CD4-positive, alpha-beta T cell treated with Interleukin-6 at 100 ng/mL for 8 hours (primary cell): ENCODE measurements at regions not wholly inside any gene's neighbourhood (a gene's known extent, or its start where the extent isn't known, plus 50 kb on each side); places are given as distances from the start of the nearest gene placed in this dataset.
"Not testable (repeated sequence)": the region's sequence is repeated elsewhere in the genome, so short reads cannot be mapped to it uniquely, and the experiment has no call there.

Experiments used
- DNase-seq: peaks from one replicate; pipeline ENCODE4 v3.0.0-alpha.2; 2020; ENCODE audit warnings: mixed read lengths, low spot score

DNA sequence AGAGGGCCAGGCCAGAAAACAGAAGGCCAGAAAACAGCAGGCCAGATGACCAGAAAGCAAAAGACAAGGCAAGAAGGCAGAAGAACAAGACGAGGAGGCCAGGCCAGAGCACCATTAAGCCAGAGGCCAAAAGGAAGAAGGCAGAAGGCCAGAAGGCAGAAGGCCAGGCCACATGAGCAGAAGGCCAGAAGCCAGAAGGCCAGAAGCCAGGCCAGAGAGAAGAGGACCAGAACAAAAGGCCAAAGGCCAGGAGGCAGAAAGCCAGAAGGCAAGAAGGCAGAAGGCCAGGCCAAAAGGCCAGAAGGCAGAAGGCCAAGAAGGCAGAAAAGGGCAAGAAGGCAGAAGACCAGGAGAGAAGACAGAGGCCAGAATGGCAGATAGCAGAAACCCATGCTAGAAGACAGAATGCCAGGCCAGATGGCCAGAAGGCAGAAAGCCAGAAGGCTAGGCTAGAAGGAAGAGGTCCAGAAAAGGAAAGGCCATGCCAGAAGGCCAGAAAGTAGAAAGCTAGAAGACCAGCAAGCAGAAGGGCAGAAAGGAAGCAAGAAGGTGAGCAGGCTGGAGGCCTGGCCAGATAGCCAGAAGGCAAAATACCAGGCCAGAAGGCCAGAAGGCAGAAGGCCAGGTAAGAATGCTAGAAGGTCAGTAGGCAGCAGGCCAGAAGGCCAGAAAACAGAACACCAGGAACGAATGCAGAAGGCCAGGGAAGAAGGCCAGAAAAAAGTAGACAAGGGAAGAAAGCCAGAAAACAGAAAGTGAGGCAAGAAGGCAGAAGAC is 187.6 kb downstream of the TUBA3C start:
- no peak for DNase-seq

DNA sequence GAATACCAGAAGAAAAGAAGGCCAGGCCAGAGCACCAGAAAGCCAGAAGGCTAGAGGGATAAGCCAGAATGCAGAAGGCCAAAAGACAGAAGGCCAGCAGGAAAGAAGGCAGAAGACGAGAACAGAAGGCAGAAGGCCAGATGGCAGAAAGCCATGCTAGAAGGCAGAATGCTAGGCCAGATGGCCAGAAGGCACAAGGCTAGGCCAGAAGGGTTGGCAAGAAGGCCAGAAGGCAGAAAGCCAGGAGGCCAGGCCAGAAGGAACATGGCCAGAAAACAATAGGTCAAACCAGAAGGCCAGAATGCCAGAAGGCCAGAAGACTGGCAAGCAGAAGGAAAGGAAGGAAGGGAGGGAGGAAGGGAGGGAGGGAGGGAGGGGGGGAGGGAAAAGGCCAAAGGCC is 188.8 kb downstream of the TUBA3C start:
- DNase-seq = no peak

DNA sequence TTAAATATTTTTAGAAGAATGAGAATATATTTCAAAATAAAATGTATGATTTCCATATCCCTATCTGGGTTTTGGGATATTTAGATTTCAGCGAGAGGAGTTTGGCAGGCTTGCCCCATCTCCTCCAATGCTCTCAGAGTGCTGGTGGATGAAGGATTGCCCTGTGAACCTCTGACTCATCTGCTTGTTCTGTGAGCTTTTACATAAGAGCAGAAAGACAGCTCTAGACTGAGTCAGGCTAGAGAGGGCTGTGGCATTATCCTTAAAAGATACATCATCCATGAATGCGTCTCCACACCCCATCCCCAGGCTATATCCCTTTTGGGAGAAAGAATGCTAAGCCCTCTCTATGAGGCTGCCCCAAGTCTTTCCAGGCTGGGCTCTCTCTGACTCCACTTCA is 190.6 kb downstream of the TUBA3C start:
- DNase-seq = no peak

DNA sequence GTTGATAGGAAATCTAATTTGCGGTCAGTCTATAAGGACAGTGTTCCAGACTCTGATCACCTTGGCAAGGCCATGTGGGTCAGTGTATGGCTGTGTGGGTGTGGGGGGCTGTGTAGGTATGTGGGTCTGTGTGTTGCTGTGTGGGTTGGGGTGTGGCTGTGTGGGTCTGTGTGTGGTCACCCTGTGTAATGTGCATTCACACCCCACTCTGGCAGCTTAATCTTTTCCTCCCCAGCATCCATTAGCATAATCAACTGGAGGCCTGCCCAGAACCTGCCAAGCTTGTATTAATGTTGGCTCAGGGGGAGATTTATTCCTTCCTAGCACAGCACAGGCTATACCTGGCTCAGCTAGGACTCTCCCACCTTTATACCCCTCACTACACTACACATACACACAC is 203.2 kb downstream of the TUBA3C start:
- DNase-seq = no peak

DNA sequence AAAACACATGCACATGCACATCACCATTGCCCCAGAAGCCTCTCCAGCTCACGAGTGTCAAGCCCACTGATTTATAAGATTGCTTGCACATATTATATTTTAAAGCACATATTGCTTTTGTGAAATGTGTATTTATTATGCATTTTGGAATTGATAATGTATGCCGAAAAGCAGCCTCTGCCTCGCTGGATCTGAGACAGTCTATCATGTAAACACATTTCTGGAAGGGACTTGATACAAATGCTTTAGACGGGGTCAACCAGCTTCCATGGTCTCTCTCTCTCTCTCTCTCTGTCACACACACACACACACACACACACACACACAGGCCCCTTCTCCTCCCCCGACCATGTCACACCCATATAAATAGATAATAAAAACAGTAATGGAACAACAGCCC is 203.8 kb downstream of the TUBA3C start:
- no peak for DNase-seq

DNA sequence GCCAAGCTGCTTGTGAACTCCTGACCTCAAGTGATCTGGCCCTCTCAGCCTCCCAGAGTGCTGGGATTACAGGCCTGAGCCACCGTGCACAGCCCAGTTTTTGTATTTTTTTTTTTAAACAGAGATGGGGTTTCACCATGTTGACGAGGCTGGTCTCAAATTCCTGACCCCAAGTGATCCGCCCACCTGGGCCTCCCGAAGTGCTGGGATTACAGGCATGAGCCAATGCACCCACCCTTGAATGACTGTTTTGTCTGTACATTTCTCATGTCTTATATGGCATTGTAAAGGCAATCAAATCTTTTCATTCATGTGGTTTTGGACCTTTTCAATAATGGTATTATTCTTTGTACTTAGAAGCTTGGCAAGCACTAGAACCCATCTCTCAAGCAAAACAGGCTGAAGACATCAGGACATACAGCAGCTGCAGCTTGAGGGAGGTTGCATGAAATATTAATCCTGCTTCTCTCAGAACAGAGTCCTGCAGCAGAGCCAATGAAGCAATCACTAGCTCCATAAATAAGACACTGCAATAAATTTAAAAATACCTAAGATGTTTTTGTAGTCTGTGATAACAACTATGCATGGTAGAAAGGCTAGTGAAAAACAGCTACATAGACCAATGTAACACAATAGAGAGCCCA is 209.9 kb downstream of the TUBA3C start:
- no peak for DNase-seq

DNA sequence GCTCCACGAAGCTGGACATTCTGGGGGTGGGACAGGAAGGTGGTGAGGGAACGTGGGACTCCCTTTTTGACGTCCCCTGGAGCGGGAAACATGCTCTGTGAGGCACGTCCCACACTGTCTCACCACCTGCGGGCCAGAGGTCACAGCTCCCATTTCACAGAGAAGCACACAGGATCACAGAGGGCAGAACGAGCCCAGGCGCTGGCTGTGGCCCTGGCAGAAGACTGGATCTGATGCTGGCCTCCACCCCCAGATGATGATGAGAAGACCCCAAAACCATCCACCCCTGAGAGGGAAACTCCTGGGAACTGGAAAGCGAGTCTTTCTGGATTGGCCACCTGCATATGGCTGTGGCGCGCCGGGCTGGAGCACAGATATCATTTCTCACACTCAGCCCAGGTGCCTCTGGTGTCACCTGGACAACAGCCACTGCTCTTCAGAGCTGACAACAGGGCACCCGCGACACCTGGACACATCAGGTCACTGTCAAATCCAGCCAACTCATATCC is 216.2 kb downstream of the TUBA3C start:
- DNase-seq = no peak

DNA sequence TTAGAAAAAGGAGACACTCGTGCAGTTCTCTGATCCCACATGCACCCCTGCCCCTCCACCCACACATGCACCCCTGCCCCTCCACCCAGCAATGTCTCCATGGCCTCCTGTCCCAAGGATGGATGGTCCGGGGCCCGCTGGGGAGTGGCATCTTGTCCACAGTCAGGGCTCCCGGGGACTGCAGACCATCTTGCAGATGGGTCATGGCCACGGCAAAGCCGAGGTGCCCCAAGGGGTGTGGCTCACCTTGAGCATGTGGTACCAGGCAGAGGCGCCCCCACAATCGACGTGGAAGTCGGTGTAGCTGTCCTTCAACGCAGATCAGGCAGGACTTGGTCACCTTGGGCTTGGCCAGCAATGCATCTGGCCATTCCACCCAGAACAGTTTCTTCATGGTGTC is 216.7 kb downstream of the TUBA3C start:
- no peak for DNase-seq

DNA sequence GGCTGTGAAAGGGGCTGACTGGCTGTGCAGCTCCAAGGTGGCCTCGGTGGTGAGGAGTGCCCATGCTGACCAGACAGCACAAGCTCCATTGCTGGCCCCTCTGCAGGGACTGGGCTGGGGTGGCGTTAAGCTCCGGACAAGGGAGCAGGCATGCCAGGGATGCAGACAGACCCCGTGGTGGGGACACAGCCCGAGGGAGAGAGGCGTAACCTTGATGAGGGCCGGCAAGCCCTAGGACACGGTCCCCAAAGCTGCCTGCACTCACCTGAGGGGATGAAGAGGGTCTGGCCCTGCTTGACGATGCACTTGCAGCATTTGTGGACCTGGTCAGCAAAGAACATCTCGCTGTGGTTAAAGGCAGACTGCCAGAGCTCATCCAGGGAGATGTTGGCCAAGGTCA is 217.9 kb downstream of the TUBA3C start:
- not testable (repeated sequence) for DNase-seq

DNA sequence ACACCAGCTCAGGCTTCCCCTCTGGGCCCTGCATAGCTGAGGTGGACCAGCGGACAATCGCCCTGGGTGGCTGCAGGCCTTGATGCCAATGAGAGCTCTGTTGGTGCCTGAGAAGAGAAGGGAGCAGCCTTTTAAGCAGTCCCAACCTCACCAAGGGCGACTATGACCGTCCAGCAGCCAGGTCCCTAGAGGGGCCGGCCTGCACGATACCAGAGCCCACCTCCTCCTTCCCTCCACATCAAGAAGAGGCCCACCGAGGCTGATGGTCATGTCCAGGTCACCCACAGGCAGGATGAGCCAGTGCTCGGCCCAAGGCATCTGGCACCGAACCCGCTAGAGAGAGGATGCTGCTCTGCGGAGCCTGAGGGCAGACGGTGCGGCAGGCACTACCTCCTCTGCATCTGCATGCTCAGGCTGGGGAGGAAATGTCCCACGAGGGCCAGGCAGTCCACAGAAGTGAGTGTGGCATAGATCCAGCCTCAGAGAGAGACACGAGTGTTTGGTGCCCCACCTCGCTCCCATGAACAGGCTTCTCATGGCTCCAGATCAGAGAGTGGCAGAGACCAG is 219.4 kb downstream of the TUBA3C start:
- no peak for DNase-seq

DNA sequence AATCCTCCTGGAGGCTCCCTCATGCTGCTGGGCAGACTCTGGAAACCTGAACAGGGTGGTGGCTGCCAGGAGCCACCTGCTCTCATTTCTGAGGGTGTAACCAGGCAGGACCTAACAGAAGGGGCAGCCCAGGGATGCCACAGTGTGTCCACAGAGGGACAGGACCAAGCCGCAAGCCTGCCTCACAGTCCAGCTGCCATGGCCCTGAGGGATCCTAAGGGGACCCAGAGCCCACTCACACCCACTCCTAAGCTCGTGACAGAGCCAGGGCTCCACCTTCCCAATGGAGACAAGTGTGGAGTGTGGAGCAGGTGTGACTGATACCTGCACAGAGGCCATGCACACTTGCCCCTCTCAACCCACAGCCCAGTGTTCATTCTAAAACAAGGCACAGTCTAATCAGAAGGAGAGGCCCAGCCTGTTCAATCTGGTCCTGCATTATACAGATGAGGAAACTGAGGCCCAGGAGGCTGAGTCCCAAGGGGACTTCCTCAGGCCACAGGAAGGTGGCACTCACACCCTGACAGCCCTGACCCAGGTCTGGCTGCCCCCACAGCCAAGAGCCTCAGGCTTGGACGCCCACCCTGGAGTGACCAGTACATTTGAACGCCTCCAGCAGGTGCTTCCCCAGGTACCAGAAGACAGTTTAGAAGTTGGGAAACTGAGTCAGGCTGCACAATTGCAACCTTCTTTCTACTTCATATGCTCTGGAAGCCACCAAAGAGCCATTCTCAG is 220.1 kb downstream of the TUBA3C start:
- DNase-seq = no peak

DNA sequence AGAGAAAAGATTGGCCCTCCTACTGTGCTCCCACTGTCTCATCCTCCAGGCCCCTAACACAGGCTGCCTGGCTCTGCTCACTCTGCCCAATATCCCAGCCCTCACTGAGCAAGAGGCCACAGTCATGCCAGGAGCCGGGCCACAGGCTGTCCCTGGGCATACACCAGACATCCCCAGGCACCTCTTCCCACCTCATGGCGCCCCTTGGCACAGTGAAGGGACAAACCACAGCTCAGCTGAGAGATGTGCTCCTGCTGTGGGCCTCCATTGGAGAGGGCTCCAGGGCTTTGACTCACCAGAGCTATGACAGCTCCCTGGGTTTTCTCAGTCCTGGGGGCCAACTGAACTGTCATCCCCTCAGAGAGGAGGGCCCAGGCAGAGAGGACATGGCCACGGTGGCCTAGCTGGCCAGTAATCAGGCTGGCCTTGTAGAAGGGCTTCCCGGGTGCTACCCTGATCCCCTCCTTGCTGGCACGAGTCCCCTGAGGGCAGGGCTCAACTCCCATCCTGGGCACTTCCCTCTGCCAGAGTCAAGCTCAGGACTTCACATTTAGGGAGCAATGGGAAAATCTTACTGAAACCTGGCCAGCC is 220.9 kb downstream of the TUBA3C start:
- no peak for DNase-seq

DNA sequence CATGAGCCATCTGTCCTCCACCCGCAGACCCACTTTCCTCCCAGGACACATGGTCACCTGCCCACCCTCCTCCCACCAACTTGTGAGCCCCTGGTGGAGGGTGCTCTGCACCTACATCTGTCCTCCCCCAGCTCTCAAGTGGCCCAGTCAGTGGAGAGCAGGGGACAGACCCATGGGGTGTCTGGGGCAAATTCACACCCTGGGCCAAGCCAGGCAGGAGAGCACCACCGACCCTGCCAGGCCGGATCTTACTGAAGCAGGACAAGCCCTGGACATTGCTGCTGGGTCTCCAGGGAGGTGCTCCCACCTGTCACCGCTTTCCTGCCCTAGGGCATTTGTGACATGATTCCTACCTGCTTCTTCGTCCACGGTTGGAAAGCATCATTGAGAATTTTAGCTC is 221.6 kb downstream of the TUBA3C start:
- no peak for DNase-seq

DNA sequence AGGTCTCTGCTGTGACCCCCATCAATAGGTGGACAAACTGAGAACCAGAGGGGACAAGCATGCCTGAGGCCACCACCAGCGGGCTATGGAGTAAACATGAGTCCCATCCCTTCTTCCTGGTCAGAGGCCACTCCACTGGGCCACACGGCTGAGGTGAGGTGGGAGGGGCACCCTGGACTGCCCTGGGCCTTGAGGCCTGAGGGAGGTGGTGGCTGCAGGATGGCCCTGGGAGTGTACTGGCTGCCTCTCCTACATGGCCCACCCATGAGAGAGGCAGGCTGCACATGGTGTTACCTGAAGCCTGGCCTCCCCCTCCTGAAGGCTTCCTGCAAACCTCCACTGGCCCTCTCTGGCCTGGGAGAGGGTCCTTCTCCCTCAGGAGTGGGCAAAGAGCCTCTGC is 222.4 kb downstream of the TUBA3C start:
- no peak for DNase-seq

DNA sequence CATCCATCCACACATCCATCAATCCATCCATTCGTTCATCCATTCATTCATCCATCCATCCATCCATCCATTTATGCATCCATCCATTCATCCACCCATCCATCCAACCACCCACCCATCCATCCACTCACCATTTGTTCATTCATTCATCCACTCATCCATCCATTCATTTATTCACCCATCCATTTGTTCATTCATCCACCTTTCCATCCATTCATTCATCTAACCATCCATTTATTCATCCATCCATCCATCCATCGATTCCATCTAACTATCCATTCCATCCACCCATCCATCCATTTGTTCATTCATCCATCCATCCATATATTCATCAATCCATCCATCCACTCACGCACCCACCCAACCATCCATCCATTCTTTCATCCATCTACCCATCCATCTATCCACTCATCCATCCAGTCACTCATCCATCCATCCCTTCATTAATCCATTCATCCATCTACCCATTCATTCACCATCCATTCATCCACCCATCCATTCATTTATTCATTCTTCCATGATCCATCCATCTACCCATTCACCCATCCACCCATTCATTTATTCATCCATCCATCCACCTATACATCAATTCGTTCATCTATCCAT is 225.0 kb downstream of the TUBA3C start:
- no peak for DNase-seq

DNA sequence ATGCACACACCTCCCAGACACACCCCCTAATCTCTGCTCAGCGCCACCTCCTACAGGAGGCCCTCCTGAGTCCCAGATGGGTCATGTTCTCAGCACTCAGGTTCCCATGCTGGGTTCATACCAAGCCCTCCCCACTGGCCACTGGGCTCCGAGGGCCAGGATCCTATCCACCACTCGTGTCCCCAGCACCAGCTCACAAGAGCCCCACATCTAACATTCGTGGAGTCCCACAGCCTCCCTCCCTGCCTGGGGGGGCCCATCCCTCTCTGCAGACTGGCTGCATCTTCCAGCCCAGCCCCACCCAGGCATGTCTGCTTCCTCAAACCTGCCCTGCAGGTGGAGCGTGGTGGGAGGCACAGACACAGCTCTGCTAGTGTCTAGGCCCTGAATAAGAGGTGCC is 227.4 kb downstream of the TUBA3C start:
- no peak for DNase-seq

DNA sequence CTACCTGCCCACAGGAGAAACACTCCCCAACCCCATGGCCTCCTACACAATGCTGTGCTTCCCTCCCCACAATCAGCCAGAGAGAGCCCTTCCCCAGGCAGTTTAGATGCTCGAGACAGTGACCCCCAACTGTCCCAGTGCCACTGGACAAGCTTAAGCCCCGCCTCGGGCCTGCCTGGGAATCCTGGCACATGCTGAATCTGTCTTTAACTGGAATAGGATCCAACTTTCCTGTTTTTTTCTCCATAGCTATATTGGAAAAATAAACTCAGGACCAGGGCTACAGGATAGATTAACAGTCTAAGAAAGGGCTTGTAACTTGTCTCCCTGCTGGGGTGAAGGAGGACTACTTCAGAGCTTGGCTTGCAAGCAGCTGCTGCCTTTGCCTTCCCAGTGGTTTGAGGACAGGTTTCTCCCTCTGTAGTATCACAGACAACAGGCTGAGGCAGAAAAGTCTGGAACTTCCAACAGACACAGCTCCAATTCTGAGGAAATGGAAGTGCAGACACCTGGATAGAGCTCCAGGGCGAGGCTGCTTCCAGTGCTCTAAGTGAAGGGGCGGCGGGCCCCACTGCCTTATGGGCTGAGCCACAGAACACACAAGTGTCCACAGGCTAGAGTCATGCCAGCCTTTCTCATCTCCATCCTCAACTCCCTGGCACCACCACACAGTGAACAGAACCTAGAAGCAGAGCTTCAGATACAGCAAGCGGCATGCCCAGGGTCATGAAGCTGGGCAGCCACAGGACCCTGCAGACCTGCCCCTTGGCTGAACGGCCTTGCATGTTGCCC is 228.3 kb downstream of the TUBA3C start:
- no peak for DNase-seq

DNA sequence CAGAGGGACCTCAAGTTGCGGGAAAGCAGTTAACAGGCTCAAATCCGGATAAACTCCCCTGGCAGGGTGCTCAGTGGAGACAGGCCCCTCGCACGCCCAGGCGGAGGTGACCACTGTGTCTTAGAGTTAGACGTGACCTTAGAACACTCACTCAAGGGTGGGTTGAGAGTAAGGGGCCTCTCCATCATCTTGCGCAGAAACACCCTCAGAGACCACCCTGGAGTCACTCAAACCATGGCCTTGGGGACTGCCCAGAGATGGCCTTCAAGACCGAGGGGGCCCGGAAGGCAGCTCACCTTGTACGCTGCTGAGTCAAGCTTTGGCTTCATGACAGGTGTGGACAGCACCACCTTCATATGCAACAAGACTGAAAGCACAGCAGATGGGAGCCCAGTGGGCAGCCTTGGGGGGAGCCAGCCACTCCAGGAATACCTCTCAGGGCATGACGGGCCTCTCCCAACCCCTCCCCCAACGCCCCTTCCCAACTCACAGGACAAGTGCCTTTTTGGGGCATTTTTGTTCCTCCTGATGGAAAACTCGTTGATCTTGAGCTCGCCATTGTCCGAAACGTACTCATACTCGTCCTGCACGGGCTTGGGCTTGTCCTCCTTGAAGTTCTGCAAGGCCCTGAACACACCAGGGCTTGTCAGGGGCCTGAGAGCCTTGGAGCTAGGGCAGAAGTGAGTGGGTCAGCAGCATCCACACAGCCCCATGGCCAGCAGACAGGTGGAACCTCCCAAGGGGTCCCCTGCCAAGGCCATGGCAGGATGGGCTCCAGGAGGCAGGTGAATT is 229.2 kb downstream of the TUBA3C start:
- DNase-seq = no peak

DNA sequence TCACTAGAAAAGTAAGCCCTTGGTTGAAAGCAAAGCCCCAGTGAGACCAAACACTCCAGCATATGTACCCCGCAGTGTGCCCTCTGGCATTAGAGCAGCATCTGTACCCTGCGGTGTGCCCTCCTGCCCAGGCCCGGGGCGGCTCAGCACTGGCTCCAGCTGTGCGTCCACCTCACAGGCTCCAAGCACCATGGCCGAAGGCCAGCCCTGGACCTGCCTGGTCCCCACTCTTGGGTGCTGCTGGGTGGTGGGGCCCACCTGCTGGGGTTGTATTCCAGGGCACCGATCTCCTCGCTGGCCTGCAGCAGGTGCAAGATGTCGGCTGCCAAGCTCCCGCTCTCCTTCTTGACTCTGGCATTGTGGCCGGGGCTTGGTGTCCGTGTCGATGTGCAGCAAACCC is 230.2 kb downstream of the TUBA3C start:
- DNase-seq = no peak

DNA sequence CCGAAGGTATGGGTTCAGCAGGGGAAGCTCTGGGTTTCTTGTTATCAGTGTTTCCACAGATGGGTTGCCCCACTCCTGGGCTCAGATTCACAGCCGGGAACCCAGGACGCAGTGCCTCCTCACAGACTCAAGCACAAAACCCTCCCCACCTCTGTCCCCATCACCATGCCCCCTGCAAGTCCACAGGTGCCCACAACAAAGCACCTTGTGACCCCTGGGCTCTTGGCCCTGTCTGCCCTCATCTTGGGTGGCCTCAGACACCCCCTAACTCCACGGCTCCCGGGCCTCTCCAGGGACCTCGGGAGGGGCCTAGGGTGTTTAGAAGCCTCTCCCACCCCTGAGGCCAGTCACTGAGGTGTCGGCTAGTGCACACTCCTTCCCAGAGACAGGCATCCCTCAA is 231.7 kb downstream of the TUBA3C start:
- DNase-seq = no peak

DNA sequence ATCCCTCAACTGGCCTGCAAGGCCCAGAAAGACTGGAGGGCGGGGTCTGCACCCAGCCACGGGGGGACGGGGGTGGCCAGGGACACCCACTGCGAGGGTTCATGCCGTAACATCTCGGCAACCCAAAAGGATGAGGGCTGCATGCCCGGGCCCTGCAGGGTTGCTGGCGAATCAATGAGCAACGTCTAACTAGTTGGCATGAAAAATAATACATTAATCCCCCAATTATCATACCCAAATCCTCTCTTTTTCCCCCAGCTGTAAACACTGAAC is 232.2 kb downstream of the TUBA3C start:
- no peak for DNase-seq
